ENCODE measurements at regions not wholly inside any gene's neighbourhood (a gene's known extent, or its start where the extent isn't known, plus 50 kb on each side); places are given as distances from the start of the nearest gene placed in this dataset.

GRCh38 chr12:45580356-45580969 lies 149.0 kb upstream of the ARID2 start:
- no peaks in the 10 kb centered on the region for H3K4me1 ChIP-seq (ENCODE audit: control insufficient read depth, insufficient read depth, low read depth, low read length)
- no peak overlapping the region for H3K18ac ChIP-seq (ENCODE audit: low read depth in 1 of 2, low read length in 2 of 2)
- H3K4me2 ChIP-seq (ENCODE audit: low read length, poor library complexity, severe bottlenecking), result no peak overlapping the region
- no peak overlapping the region for H3K4me3 ChIP-seq (ENCODE audit: insufficient read depth in 1 of 2, low read depth in 1 of 2, low read length in 2 of 2)
- no peak overlapping the region for H3K27ac ChIP-seq (ENCODE audit: low read length, poor library complexity, severe bottlenecking)
- H3K27me3 ChIP-seq (ENCODE audit: control insufficient read depth in 1 of 2, insufficient read depth in 1 of 2, low read length in 2 of 2), result no peaks in the 10 kb centered on the region
- H2AK5ac ChIP-seq (ENCODE audit: low read length, severe bottlenecking), result no peak overlapping the region
- H3K36me3 ChIP-seq (ENCODE audit: control insufficient read depth in 1 of 2, insufficient read depth in 2 of 2, low read depth in 1 of 2, low read length in 2 of 2), result no peaks in the 10 kb centered on the region
- H3K9me3 ChIP-seq (ENCODE audit: control insufficient read depth, low read length), result no peaks in the 10 kb centered on the region
- H2BK120ac ChIP-seq (ENCODE audit: low read depth, low read length), result no peak overlapping the region
- no peak overlapping the region for H3K4ac ChIP-seq (ENCODE audit: low read depth in 1 of 2, low read length in 2 of 2)
- 72% methylated on average over 2 of the region's 2 CpGs for WGBS
- H2AFZ ChIP-seq (ENCODE audit: low read depth, low read length), result no peak overlapping the region
- no peak overlapping the region for H4K8ac ChIP-seq (ENCODE audit: low read length)
- H4K91ac ChIP-seq (ENCODE audit: low read length), result no peak overlapping the region
- H2BK12ac ChIP-seq (ENCODE audit: low read length in 2 of 2), result no peak overlapping the region
- H3K14ac ChIP-seq (ENCODE audit: low read length in 2 of 2), result no peak overlapping the region
- H3K9ac ChIP-seq (ENCODE audit: low read length), result no peak overlapping the region
- no peak overlapping the region for H3K23ac ChIP-seq (ENCODE audit: low read length in 2 of 2)
- no peaks in the 10 kb centered on the region for H3K79me1 ChIP-seq (replicated peaks; ENCODE audit: low read length, poor library complexity, severe bottlenecking)
- H2BK5ac ChIP-seq (ENCODE audit: low read depth, low read length, poor library complexity, severe bottlenecking), result no peak overlapping the region
- DNase-seq, result no peak
- H2BK15ac ChIP-seq (ENCODE audit: low read depth, poor library complexity, severe bottlenecking), result no peak overlapping the region

- H3K14ac ChIP-seq (ENCODE audit: low read length in 2 of 2), result no peak overlapping the region
- no peak overlapping the region for H2BK120ac ChIP-seq (ENCODE audit: low read depth, low read length)
- no peak overlapping the region for H3K18ac ChIP-seq (ENCODE audit: low read depth in 1 of 2, low read length in 2 of 2)
- WGBS, result 86% methylated on average over 1 of the region's 1 CpG
- no peaks in the 10 kb centered on the region for H3K9me3 ChIP-seq (ENCODE audit: control insufficient read depth, low read length)
- H3K4me3 ChIP-seq (ENCODE audit: insufficient read depth in 1 of 2, low read depth in 1 of 2, low read length in 2 of 2), result no peak overlapping the region
- H3K36me3 ChIP-seq (ENCODE audit: control insufficient read depth in 1 of 2, insufficient read depth in 2 of 2, low read depth in 1 of 2, low read length in 2 of 2), result no peaks in the 10 kb centered on the region
- no peak overlapping the region for H2BK15ac ChIP-seq (ENCODE audit: low read depth, poor library complexity, severe bottlenecking)
- no peaks in the 10 kb centered on the region for H3K79me1 ChIP-seq (replicated peaks; ENCODE audit: low read length, poor library complexity, severe bottlenecking)
- no peak overlapping the region for H3K9ac ChIP-seq (ENCODE audit: low read length)
- no peak overlapping the region for H4K8ac ChIP-seq (ENCODE audit: low read length)
- H3K4me2 ChIP-seq (ENCODE audit: low read length, poor library complexity, severe bottlenecking), result no peak overlapping the region
- H2BK12ac ChIP-seq (ENCODE audit: low read length in 2 of 2), result no peak overlapping the region
- no peak overlapping the region for H2AFZ ChIP-seq (ENCODE audit: low read depth, low read length)
- no peaks in the 10 kb centered on the region for H3K4me1 ChIP-seq (ENCODE audit: control insufficient read depth, insufficient read depth, low read depth, low read length)
- no peaks in the 10 kb centered on the region for H3K27me3 ChIP-seq (ENCODE audit: control insufficient read depth in 1 of 2, insufficient read depth in 1 of 2, low read length in 2 of 2)
- H3K27ac ChIP-seq (ENCODE audit: low read length, poor library complexity, severe bottlenecking), result no peak overlapping the region
- H4K91ac ChIP-seq (ENCODE audit: low read length), result no peak overlapping the region
- H3K23ac ChIP-seq (ENCODE audit: low read length in 2 of 2), result no peak overlapping the region
- no peak overlapping the region for H2AK5ac ChIP-seq (ENCODE audit: low read length, severe bottlenecking)
- no peak for DNase-seq
- no peak overlapping the region for H3K4ac ChIP-seq (ENCODE audit: low read depth in 1 of 2, low read length in 2 of 2)
- no peak overlapping the region for H2BK5ac ChIP-seq (ENCODE audit: low read depth, low read length, poor library complexity, severe bottlenecking)
Observed at GRCh38 chr12:45581112-45581511, 148.4 kb upstream of the ARID2 start.

GRCh38 chr12:45582536-45582935 lies 147.0 kb upstream of the ARID2 start:
- H3K79me1 ChIP-seq (replicated peaks; ENCODE audit: low read length, poor library complexity, severe bottlenecking), result no peaks in the 10 kb centered on the region
- H3K23ac ChIP-seq (ENCODE audit: low read length in 2 of 2), result no peak overlapping the region
- H4K8ac ChIP-seq (ENCODE audit: low read length), result no peak overlapping the region
- H2BK12ac ChIP-seq (ENCODE audit: low read length in 2 of 2), result no peak overlapping the region
- H3K4me2 ChIP-seq (ENCODE audit: low read length, poor library complexity, severe bottlenecking), result no peak overlapping the region
- H3K9me3 ChIP-seq (ENCODE audit: control insufficient read depth, low read length), result no peaks in the 10 kb centered on the region
- no peak overlapping the region for H2BK15ac ChIP-seq (ENCODE audit: low read depth, poor library complexity, severe bottlenecking)
- H3K4me1 ChIP-seq (ENCODE audit: control insufficient read depth, insufficient read depth, low read depth, low read length), result no peaks in the 10 kb centered on the region
- no peak overlapping the region for H3K18ac ChIP-seq (ENCODE audit: low read depth in 1 of 2, low read length in 2 of 2)
- H3K4me3 ChIP-seq (ENCODE audit: insufficient read depth in 1 of 2, low read depth in 1 of 2, low read length in 2 of 2), result no peak overlapping the region
- no peak overlapping the region for H2BK5ac ChIP-seq (ENCODE audit: low read depth, low read length, poor library complexity, severe bottlenecking)
- no peak overlapping the region for H2BK120ac ChIP-seq (ENCODE audit: low read depth, low read length)
- H3K9ac ChIP-seq (ENCODE audit: low read length), result no peak overlapping the region
- H3K27me3 ChIP-seq (ENCODE audit: control insufficient read depth in 1 of 2, insufficient read depth in 1 of 2, low read length in 2 of 2), result no peaks in the 10 kb centered on the region
- no peak overlapping the region for H3K4ac ChIP-seq (ENCODE audit: low read depth in 1 of 2, low read length in 2 of 2)
- no peak overlapping the region for H3K14ac ChIP-seq (ENCODE audit: low read length in 2 of 2)
- no peaks in the 10 kb centered on the region for H3K36me3 ChIP-seq (ENCODE audit: control insufficient read depth in 1 of 2, insufficient read depth in 2 of 2, low read depth in 1 of 2, low read length in 2 of 2)
- 86% methylated on average over 1 of the region's 1 CpG for WGBS
- no peak overlapping the region for H4K91ac ChIP-seq (ENCODE audit: low read length)
- H2AK5ac ChIP-seq (ENCODE audit: low read length, severe bottlenecking), result no peak overlapping the region
- no peak overlapping the region for H2AFZ ChIP-seq (ENCODE audit: low read depth, low read length)
- no peak overlapping the region for H3K27ac ChIP-seq (ENCODE audit: low read length, poor library complexity, severe bottlenecking)
- DNase-seq, result no peak

GRCh38 chr12:45582986-45583659 lies 146.4 kb upstream of the ARID2 start:
- peak; percentile 43 for DNase-seq
- Histone ChIP-seq H2BK12ac (ENCODE audit: low read length in 2 of 2) (no peak overlapping the region), H4K8ac (ENCODE audit: low read length) (no peak overlapping the region), H3K23ac (ENCODE audit: low read length in 2 of 2) (no peak overlapping the region), H3K9ac (ENCODE audit: low read length) (peak overlapping the region; percentile 29), H2AFZ (ENCODE audit: low read depth, low read length) (no peak overlapping the region), H2BK15ac (ENCODE audit: low read depth, poor library complexity, severe bottlenecking) (no peak overlapping the region), H3K79me1 (replicated peaks; ENCODE audit: low read length, poor library complexity, severe bottlenecking) (no peaks in the 10 kb centered on the region), H2BK5ac (ENCODE audit: low read depth, low read length, poor library complexity, severe bottlenecking) (no peak overlapping the region), H3K14ac (ENCODE audit: low read length in 2 of 2) (no peak overlapping the region), H4K91ac (ENCODE audit: low read length) (no peak overlapping the region), H3K27ac (ENCODE audit: low read length, poor library complexity, severe bottlenecking) (no peak overlapping the region), H3K4me3 (ENCODE audit: insufficient read depth in 1 of 2, low read depth in 1 of 2, low read length in 2 of 2) (no peak overlapping the region), H3K36me3 (ENCODE audit: control insufficient read depth in 1 of 2, insufficient read depth in 2 of 2, low read depth in 1 of 2, low read length in 2 of 2) (no peaks in the 10 kb centered on the region), H3K4ac (ENCODE audit: low read depth in 1 of 2, low read length in 2 of 2) (no peak overlapping the region), H3K4me1 (ENCODE audit: control insufficient read depth, insufficient read depth, low read depth, low read length) (no peaks in the 10 kb centered on the region), H3K18ac (ENCODE audit: low read depth in 1 of 2, low read length in 2 of 2) (no peak overlapping the region), H3K9me3 (ENCODE audit: control insufficient read depth, low read length) (no peaks in the 10 kb centered on the region), H2BK120ac (ENCODE audit: low read depth, low read length) (no peak overlapping the region), H3K4me2 (ENCODE audit: low read length, poor library complexity, severe bottlenecking) (no peak overlapping the region), H3K27me3 (ENCODE audit: control insufficient read depth in 1 of 2, insufficient read depth in 1 of 2, low read length in 2 of 2) (no peaks in the 10 kb centered on the region), H2AK5ac (ENCODE audit: low read length, severe bottlenecking) (no peak overlapping the region)
- WGBS, result 86% methylated on average over 6 of the region's 8 CpGs
